ENCODE measurements at regions not wholly inside any gene's neighbourhood (a gene's known extent, or its start where the extent isn't known, plus 50 kb on each side); places are given as distances from the start of the nearest gene placed in this dataset.

DNA sequence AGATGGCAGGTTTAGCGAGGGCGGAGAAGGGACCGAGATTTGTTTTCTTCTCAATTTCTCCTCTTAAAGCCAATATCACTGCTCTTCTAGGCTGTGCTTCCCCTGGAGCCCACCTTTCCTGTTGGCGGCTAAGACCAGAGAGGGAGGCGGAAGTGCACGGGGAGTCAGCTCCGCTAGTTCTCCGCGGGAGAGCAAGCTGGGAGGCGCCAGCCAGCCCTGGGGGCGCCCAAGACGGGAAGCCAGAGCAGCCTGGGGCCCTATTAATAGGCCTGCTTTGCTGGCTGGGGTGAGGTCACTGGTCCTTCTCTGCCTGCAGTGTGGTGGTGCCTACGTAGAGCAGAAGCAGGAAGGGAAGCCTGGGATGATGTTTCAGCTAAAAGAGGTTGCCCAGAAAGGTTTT lies 61.6 kb downstream of the LSM5 start:
- TF ChIP-seq EZH2 (IDR thresholded peaks at IDR 0.05; ENCODE audit: low read depth), result no peak
- TF ChIP-seq, protein P1, sequence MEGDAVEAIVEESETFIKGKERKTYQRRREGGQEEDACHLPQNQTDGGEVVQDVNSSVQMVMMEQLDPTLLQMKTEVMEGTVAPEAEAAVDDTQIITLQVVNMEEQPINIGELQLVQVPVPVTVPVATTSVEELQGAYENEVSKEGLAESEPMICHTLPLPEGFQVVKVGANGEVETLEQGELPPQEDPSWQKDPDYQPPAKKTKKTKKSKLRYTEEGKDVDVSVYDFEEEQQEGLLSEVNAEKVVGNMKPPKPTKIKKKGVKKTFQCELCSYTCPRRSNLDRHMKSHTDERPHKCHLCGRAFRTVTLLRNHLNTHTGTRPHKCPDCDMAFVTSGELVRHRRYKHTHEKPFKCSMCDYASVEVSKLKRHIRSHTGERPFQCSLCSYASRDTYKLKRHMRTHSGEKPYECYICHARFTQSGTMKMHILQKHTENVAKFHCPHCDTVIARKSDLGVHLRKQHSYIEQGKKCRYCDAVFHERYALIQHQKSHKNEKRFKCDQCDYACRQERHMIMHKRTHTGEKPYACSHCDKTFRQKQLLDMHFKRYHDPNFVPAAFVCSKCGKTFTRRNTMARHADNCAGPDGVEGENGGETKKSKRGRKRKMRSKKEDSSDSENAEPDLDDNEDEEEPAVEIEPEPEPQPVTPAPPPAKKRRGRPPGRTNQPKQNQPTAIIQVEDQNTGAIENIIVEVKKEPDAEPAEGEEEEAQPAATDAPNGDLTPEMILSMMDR (conservative IDR thresholded peaks at IDR 0.05), result no peak
- DNase-seq, result no peak
- Histone ChIP-seq H2AFZ (no peak overlapping the region), H3K4me3 (no peak overlapping the region), H3K36me3 (ENCODE audit: low read depth) (no peaks in the 10 kb centered on the region), H3F3A (ENCODE audit: insufficient read depth, low read depth) (no peaks in the 10 kb centered on the region), H3K27ac (no peak overlapping the region), H3K4me1 (replicated peaks; ENCODE audit: insufficient read depth) (no peaks in the 10 kb centered on the region), H3K4me2 (no peak overlapping the region), H3K9me3 (ENCODE audit: insufficient read depth, low read depth) (no peaks in the 10 kb centered on the region), H4K20me1 (ENCODE audit: insufficient read depth) (no peaks in the 10 kb centered on the region), H3K79me2 (ENCODE audit: low read depth) (no peaks in the 10 kb centered on the region), H3K27me3 (ENCODE audit: insufficient read depth, low read depth) (peaks cover 62% of the 10 kb centered on the region; the same call in 1 of the 2 replicates), H3K9me2 (ENCODE audit: insufficient read depth) (no peaks in the 10 kb centered on the region)
- BruUV-seq (replicated peaks), result no TSS peak
- ChIA-PET POLR2A (ENCODE audit: unreplicated experiment) (no interaction called here), CTCF (no interaction called here)
- intact Hi-C loops (cut with micrococcal nuclease; ENCODE audit: unreplicated experiment), result no loop called here

GRCh38 chr7:32427769-32428291 lies 62.4 kb downstream of the LSM5 start:
- TF ChIP-seq, protein P1 (conservative IDR thresholded peaks at IDR 0.05), result no peak
- TF ChIP-seq EZH2 (IDR thresholded peaks at IDR 0.05; ENCODE audit: low read depth), result no peak
- H3K27ac ChIP-seq, result no peak overlapping the region
- no peak overlapping the region for H3K4me2 ChIP-seq
- peak in 1 of 2 experiments; percentile 20 for DNase-seq
- H3K9me2 ChIP-seq (ENCODE audit: insufficient read depth), result no peaks in the 10 kb centered on the region
- no peaks in the 10 kb centered on the region for H3K4me1 ChIP-seq (replicated peaks; ENCODE audit: insufficient read depth)
- no peaks in the 10 kb centered on the region for H3K79me2 ChIP-seq (ENCODE audit: low read depth)
- no peak overlapping the region for H3K4me3 ChIP-seq
- no peaks in the 10 kb centered on the region for H3K36me3 ChIP-seq (ENCODE audit: low read depth)
- intact Hi-C loops (cut with micrococcal nuclease; ENCODE audit: unreplicated experiment), result no loop called here
- H3K27me3 ChIP-seq (ENCODE audit: insufficient read depth, low read depth), result peaks cover 58% of the 10 kb centered on the region
- no peaks in the 10 kb centered on the region for H4K20me1 ChIP-seq (ENCODE audit: insufficient read depth)
- POLR2A ChIA-PET (ENCODE audit: unreplicated experiment), result no interaction called here
- H2AFZ ChIP-seq, result no peak overlapping the region
- H3F3A ChIP-seq (ENCODE audit: insufficient read depth, low read depth), result no peaks in the 10 kb centered on the region
- H3K9me3 ChIP-seq (ENCODE audit: insufficient read depth, low read depth), result no peaks in the 10 kb centered on the region
- BruUV-seq (replicated peaks), result no TSS peak
- CTCF ChIA-PET, result no interaction called here

- Histone ChIP-seq H3K4me2 (no peak overlapping the region), H3K4me1 (replicated peaks; ENCODE audit: insufficient read depth) (no peaks in the 10 kb centered on the region), H3K36me3 (ENCODE audit: low read depth) (no peaks in the 10 kb centered on the region), H3K9me2 (ENCODE audit: insufficient read depth) (no peaks in the 10 kb centered on the region), H3K79me2 (ENCODE audit: low read depth) (no peaks in the 10 kb centered on the region), H4K20me1 (ENCODE audit: insufficient read depth) (0 out of 2 replicates have a peak, but pooled peaks cover 2% of the 10 kb centered on the region), H3K27ac (no peak overlapping the region), H3K4me3 (no peak overlapping the region), H2AFZ (no peak overlapping the region), H3F3A (ENCODE audit: insufficient read depth, low read depth) (no peaks in the 10 kb centered on the region), H3K27me3 (ENCODE audit: insufficient read depth, low read depth) (peaks cover 56% of the 10 kb centered on the region), H3K9me3 (ENCODE audit: insufficient read depth, low read depth) (no peaks in the 10 kb centered on the region)
- ChIA-PET POLR2A (ENCODE audit: unreplicated experiment) (no interaction called here), CTCF (interaction anchor here (0.6 kb wide), 1 partner anchor 566 kb away, joined by 9 read pairs; no protein-coding TSS in a partner anchor)
- TF ChIP-seq, protein P1 (conservative IDR thresholded peaks at IDR 0.05), result no peak
- no peak for TF ChIP-seq EZH2 (IDR thresholded peaks at IDR 0.05; ENCODE audit: low read depth)
- intact Hi-C loops (cut with micrococcal nuclease; ENCODE audit: unreplicated experiment), result no loop called here
- no TSS peak for BruUV-seq (replicated peaks)
- DNase-seq, result no peak
Measured at GRCh38 chr7:32416846-32417245, 73.3 kb downstream of the LSM5 start.
